ENCODE measurements at regions not wholly inside any gene's neighbourhood (a gene's known extent, or its start where the extent isn't known, plus 50 kb on each side); places are given as distances from the start of the nearest gene placed in this dataset.

DNA sequence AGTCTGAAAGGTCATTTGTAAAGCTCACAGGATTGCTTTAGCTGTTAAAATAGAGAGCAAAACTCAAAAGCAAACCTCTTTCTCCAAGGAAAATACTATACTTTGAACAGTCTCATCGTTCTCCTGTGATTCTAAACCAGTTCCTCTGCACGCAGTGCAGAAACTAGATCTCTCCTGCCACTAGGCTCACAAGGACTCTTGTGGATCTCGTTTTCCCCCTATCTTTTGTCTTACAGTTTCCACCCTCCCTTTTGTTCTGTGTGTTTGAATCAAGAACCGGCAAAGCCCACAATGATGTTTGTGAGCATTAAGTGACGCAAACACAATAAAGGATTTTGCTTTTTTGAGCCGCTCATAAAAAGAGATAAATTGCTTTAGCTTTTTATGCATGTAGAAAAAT, 1103.5 kb upstream of the RBFOX1 start:
- TF ChIP-seq POLR2AphosphoS5 (IDR thresholded peaks at IDR 0.05; ENCODE audit: borderline replicate concordance, low read depth, low read length): no peak
- no peak for TF ChIP-seq FOXP2 (optimal IDR thresholded peaks at IDR 0.05; ENCODE audit: control extremely low read depth, extremely low read length, insufficient read depth)
- no peak for TF ChIP-seq EZH2 (IDR thresholded peaks at IDR 0.05)

All from SK-N-MC (cell line).